ENCODE measurements at regions not wholly inside any gene's neighbourhood (a gene's known extent, or its start where the extent isn't known, plus 50 kb on each side); places are given as distances from the start of the nearest gene placed in this dataset.

GRCh38 chr4:38195486-38195885 lies 235.3 kb downstream of the PTTG2 start:
- DNase-seq (ENCODE audit: low spot score in 2 of 2) = peak in 1 of 2 donors; percentile 17
- intact Hi-C loops (cut with DNase I; ENCODE audit: low total_unique reads) = loop anchor here (10.0 kb wide), 1 partner anchor 109 kb away; no protein-coding TSS in a partner anchor
- WGBS, 2 donors = 25 to 67% methylated on average over 3 of the region's 3 CpGs
- no peak for TF ChIP-seq CTCF (IDR thresholded peaks at IDR 0.05)
- TF ChIP-seq POLR2A (IDR thresholded peaks at IDR 0.05) = no peak
- no peak overlapping the region for H3K4me3 ChIP-seq (ENCODE audit: low read depth, poor library complexity, severe bottlenecking)

- TF ChIP-seq POLR2A (IDR thresholded peaks at IDR 0.05) = no peak
- TF ChIP-seq CTCF (IDR thresholded peaks at IDR 0.05) = no peak
- H3K4me3 ChIP-seq (ENCODE audit: low read depth, poor library complexity, severe bottlenecking) = no peak overlapping the region
- intact Hi-C loops (cut with DNase I; ENCODE audit: low total_unique reads) = loop anchor here (10.0 kb wide), 1 partner anchor 109 kb away; no protein-coding TSS in a partner anchor
Observed at GRCh38 chr4:38195911-38196310, 235.7 kb downstream of the PTTG2 start.

GRCh38 chr4:38202242-38202641 lies 242.0 kb downstream of the PTTG2 start:
- TF ChIP-seq CTCF (IDR thresholded peaks at IDR 0.05) (no peak), POLR2A (IDR thresholded peaks at IDR 0.05) (no peak)
- intact Hi-C loops (cut with DNase I; ENCODE audit: low total_unique reads) = no loop called here
- DNase-seq (ENCODE audit: low spot score in 2 of 2) = peak in 1 of 2 donors; percentile 15
- no peak overlapping the region for H3K4me3 ChIP-seq (ENCODE audit: low read depth, poor library complexity, severe bottlenecking)
- WGBS, 2 donors = 35 to 36% methylated on average over 2 of the region's 2 CpGs

More at GRCh38 chr4:38195911-38196310, 235.7 kb downstream of the PTTG2 start:
- 79 to 90% methylated on average over 6 of the region's 6 CpGs for WGBS, 2 donors
- DNase-seq (ENCODE audit: low spot score in 2 of 2) = peak in 1 of 2 donors; percentile 31

GRCh38 chr4:38203609-38204008 lies 243.4 kb downstream of the PTTG2 start:
- DNase-seq (ENCODE audit: low spot score in 2 of 2) = peak in 1 of 2 donors; percentile 18
- no peak overlapping the region for H3K4me3 ChIP-seq (ENCODE audit: low read depth, poor library complexity, severe bottlenecking)
- TF ChIP-seq CTCF (IDR thresholded peaks at IDR 0.05) = no peak
- TF ChIP-seq POLR2A (IDR thresholded peaks at IDR 0.05) = no peak
- whole genome bisulfite sequencing, 2 donors = 79 to 96% methylated on average over 3 of the region's 3 CpGs
- intact Hi-C loops (cut with DNase I; ENCODE audit: low total_unique reads) = no loop called here

GRCh38 chr4:38204339-38205035 lies 244.3 kb downstream of the PTTG2 start:
- DNase-seq (ENCODE audit: low spot score in 2 of 2) = no peak
- intact Hi-C loops (cut with DNase I; ENCODE audit: low total_unique reads) = no loop called here
- 75 to 90% methylated on average over 9 of the region's 9 CpGs for WGBS, 2 donors

More at GRCh38 chr4:38204339-38205035, 244.3 kb downstream of the PTTG2 start:
- no peak for TF ChIP-seq CTCF (IDR thresholded peaks at IDR 0.05)
- TF ChIP-seq POLR2A (IDR thresholded peaks at IDR 0.05) = no peak
- no peak overlapping the region for H3K4me3 ChIP-seq (ENCODE audit: low read depth, poor library complexity, severe bottlenecking)
